Gastrocnemius medialis (tissue), 4 donors: ENCODE measurements at regions not wholly inside any gene's neighbourhood (a gene's known extent, or its start where the extent isn't known, plus 50 kb on each side); places are given as distances from the start of the nearest gene placed in this dataset.

Experiments
- ATAC-seq, 2 donors: fragments of 150-250 bp; one replicate each; pipeline ENCODE4 v1.9.1; 2016
- DNase-seq, 2 donors: peaks; one replicate each; pipeline ENCODE4 v3.0.0-alpha.2; 2019
- H3K27ac ChIP-seq, 4 donors: fragments of 200-600 bp; sonication (generic); 1 replicate in 1 of 4; 2 replicates in 3 of 4; pipeline ENCODE4 v1.5.1; 2016 to 2018; ENCODE audit warnings: mild to moderate bottlenecking in 2 of 4, moderate library complexity in 1 of 4
- H3K27me3 ChIP-seq, 3 donors: fragments of 200-600 bp; sonication (generic) in 2 of 3; 1 replicate in 1 of 3; 2 replicates in 2 of 3; pipeline versions ENCODE4 v1.5.1 to v1.6.0; 2016 to 2019; ENCODE audit warnings: mild to moderate bottlenecking in 1 of 3, moderate library complexity in 1 of 3
- H3K36me3 ChIP-seq, 2 donors: fragments of 200-600 bp; sonication (generic) in 1 of 2; one replicate each; pipeline ENCODE4 v1.5.1; 2017 to 2018
- H3K4me1 ChIP-seq, 2 donors: fragments of 200-600 bp; sonication (generic) in 1 of 2; one replicate each; pipeline ENCODE4 v1.5.1; 2016 to 2017; ENCODE audit warnings: mild to moderate bottlenecking in 2 of 2
- H3K4me3 ChIP-seq, 4 donors: fragments of 200-600 bp; sonication (generic) in 3 of 4; 1 replicate in 1 of 4; 2 replicates in 3 of 4; pipeline ENCODE4 v1.5.1; 2016 to 2019; ENCODE audit warnings: mild to moderate bottlenecking in 2 of 4
- H3K9me3 ChIP-seq, 3 donors: fragments of 200-600 bp; sonication (generic) in 2 of 3; 1 replicate in 1 of 3; 2 replicates in 2 of 3; pipeline ENCODE4 v1.5.1; 2016 to 2019
- POLR2A ChIP-seq, 2 donors: fragments of 450-650 bp; IDR thresholded peaks; one replicate each; pipeline ENCODE4 v1.6.1; 2017; ENCODE audit warnings: antibody characterized with exemption in 2 of 2, mild to moderate bottlenecking in 2 of 2, moderate library complexity in 2 of 2
- in situ Hi-C, 4 donors: fragments of 200-750 bp; cut with MboI; loops; one replicate each; pipeline versions ENCODE4 v1.15.0 to v1.8.0; 2017; ENCODE audit warnings: low sequenced_read_pairs in 4 of 4
- intact Hi-C: fragments of 100-400 bp; cut with DNase I; formaldehyde crosslinking; loops from one replicate; pipeline ENCODE4 v1.15.1; 2023; ENCODE audit warnings: low total_unique reads
- TF ChIP-seq, protein P1 (sequence below), 5 experiments: fragments of 450-650 bp in 3 of 5; fragments of 200-600 bp in 2 of 5; sonication (generic) in 2 of 5; IDR thresholded peaks in 4 of 5; conservative IDR thresholded peaks in 1 of 5; 1 replicate in 4 of 5; 2 replicates in 1 of 5; pipeline ENCODE4 v1.5.1; 2016 to 2019; ENCODE audit warnings: antibody characterized with exemption in 5 of 5, mild to moderate bottlenecking in 3 of 5, moderate library complexity in 3 of 5

DNA sequence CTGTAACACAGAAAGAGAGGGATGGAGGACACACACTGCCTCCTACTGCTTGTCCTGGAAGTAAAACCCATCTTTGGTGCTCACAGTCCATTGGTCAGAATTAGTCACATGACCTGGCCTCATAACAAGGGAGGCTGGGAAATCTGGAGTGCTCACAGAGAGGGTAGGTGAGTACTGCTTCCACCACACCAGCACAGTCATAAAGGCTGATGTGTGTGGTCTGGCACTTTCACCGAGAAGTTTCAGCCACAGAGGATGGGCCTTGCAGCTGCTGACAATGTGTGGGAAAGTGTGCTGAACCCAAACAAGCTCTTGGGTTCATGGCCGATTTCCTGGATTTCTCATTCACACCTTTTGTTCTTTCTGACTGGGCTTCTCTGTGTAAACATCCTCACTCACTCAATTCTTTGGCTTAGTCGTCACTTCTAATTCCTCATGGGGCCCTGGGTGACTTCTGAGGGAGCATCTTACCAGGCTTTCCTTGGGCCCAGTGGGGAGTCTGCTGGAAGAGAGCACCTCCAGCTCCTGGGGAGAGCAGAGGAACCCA, 100.7 kb downstream of the ASB7 start:
- no peak for DNase-seq
- Histone ChIP-seq H3K36me3 (no peaks in the 10 kb centered on the region), H3K4me1 (no peaks in the 10 kb centered on the region), H3K9me3 (no peaks in the 10 kb centered on the region), H3K4me3 (no peak overlapping the region), H3K27ac (no peak overlapping the region), H3K27me3 (no peaks in the 10 kb centered on the region)
- no peak for TF ChIP-seq POLR2A (IDR thresholded peaks at IDR 0.05)
- TF ChIP-seq, protein P1, sequence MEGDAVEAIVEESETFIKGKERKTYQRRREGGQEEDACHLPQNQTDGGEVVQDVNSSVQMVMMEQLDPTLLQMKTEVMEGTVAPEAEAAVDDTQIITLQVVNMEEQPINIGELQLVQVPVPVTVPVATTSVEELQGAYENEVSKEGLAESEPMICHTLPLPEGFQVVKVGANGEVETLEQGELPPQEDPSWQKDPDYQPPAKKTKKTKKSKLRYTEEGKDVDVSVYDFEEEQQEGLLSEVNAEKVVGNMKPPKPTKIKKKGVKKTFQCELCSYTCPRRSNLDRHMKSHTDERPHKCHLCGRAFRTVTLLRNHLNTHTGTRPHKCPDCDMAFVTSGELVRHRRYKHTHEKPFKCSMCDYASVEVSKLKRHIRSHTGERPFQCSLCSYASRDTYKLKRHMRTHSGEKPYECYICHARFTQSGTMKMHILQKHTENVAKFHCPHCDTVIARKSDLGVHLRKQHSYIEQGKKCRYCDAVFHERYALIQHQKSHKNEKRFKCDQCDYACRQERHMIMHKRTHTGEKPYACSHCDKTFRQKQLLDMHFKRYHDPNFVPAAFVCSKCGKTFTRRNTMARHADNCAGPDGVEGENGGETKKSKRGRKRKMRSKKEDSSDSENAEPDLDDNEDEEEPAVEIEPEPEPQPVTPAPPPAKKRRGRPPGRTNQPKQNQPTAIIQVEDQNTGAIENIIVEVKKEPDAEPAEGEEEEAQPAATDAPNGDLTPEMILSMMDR (IDR thresholded peaks at IDR 0.05 in 4 of 5, conservative IDR thresholded peaks at IDR 0.05 in 1 of 5) = no peak
- no peak for ATAC-seq
- intact Hi-C loops = no loop called here
- in situ Hi-C loops = no loop called here

DNA sequence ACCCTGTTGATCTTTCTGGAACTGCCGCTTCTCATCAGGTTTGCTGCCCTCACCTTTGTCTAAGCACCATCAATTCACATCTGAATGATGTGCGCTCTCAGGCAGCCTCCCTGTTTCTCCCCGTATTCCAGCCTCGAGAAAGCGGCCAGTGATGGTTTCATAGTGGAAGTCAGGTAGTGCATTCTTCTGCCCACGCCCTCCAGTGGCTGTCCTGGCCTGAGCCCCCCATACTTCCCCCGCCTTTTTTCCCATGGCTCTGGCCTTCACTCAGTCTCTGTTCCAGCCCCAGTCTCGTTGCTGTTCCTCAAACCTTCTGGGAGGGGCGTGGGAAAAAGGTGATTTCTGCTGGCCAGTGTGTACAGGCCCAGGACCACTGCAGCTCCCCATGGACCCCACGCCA, 101.3 kb downstream of the ASB7 start:
- H3K36me3 ChIP-seq = no peaks in the 10 kb centered on the region
- no peaks in the 10 kb centered on the region for H3K9me3 ChIP-seq
- no peaks in the 10 kb centered on the region for H3K27me3 ChIP-seq
- no peak overlapping the region for H3K27ac ChIP-seq
- no peak for DNase-seq
- H3K4me1 ChIP-seq = no peaks in the 10 kb centered on the region
- TF ChIP-seq, protein P1 (IDR thresholded peaks at IDR 0.05 in 4 of 5, conservative IDR thresholded peaks at IDR 0.05 in 1 of 5) = no peak
- TF ChIP-seq POLR2A (IDR thresholded peaks at IDR 0.05) = no peak
- in situ Hi-C loops (no loop called here), intact Hi-C loops (no loop called here)
- no peak overlapping the region for H3K4me3 ChIP-seq
- ATAC-seq = no peak

DNA sequence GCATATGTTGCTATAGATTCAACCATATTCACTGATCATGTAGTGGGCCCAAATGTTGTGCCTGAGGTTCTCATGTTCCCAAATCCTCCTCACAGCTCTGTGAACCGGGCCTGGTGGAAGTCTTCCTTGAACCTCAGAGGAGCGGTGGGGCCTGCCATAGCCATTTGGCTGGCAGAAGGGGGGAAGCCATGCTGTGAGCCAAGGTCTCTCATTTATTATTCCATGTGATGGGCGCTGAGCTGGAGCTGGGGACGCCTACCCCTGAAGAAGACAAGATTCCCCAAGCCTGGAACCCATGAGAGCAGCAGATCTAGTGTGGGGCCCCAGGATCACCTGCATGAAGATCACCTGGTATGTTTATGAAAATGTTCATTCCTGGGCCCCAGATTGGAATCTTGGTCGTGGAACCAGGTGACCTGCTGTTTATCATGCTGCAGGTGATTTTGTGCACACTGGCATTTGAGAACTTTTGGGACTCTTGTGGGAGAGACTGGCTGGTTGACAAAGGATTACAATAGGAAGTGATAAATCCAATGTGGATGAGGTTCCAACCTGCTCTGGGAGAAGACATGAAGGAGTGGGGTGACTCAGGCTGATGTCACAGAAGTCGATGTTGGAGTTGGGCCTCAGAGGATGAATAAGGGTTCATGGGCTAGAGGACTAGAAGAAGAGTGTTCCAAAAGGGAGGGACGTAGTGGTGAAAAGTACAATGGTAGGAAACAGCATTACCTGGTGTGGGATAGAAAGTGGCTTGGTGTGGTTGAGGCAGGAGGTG, 102.1 kb downstream of the ASB7 start:
- intact Hi-C loops (no loop called here), in situ Hi-C loops (no loop called here)
- TF ChIP-seq, protein P1 (IDR thresholded peaks at IDR 0.05 in 4 of 5, conservative IDR thresholded peaks at IDR 0.05 in 1 of 5) = no peak
- TF ChIP-seq POLR2A (IDR thresholded peaks at IDR 0.05) = no peak
- Histone ChIP-seq H3K27me3 (no peaks in the 10 kb centered on the region), H3K4me1 (no peaks in the 10 kb centered on the region), H3K27ac (no peak overlapping the region), H3K36me3 (no peaks in the 10 kb centered on the region), H3K4me3 (no peak overlapping the region), H3K9me3 (no peaks in the 10 kb centered on the region)
- no peak for ATAC-seq
- no peak for DNase-seq

DNA sequence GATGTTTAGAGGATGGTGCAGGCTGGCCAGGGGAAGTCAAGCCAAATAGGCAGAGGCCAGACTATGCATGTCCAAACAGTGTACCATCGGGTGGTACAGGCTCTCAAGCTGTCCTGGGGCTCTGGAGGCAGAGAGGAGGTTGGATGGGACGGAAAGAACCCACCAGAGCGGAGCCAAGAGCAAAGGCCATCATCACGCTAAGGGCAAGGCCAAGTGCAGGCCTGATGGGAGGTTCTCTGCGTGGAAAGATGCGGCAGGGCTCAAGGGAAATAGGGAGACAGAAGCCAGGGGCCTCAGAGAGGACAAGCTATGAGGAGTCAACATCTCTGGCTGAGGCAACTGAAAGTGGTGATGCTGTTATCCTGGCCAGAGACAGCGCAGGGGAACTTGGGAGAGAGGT, 102.7 kb downstream of the ASB7 start:
- intact Hi-C loops (no loop called here), in situ Hi-C loops (no loop called here)
- no peaks in the 10 kb centered on the region for H3K9me3 ChIP-seq
- no peaks in the 10 kb centered on the region for H3K36me3 ChIP-seq
- H3K27me3 ChIP-seq = no peaks in the 10 kb centered on the region
- no peak for ATAC-seq
- H3K27ac ChIP-seq = no peak overlapping the region
- no peak overlapping the region for H3K4me3 ChIP-seq
- no peaks in the 10 kb centered on the region for H3K4me1 ChIP-seq
- no peak for DNase-seq
- TF ChIP-seq POLR2A (IDR thresholded peaks at IDR 0.05) = no peak
- TF ChIP-seq, protein P1 (IDR thresholded peaks at IDR 0.05 in 4 of 5, conservative IDR thresholded peaks at IDR 0.05 in 1 of 5) = no peak
